HepG2 (cell line): ENCODE measurements at regions not wholly inside any gene's neighbourhood (a gene's known extent, or its start where the extent isn't known, plus 50 kb on each side); places are given as distances from the start of the nearest gene placed in this dataset.

Experiments
- CHD2 ChIP-seq: IDR thresholded peaks from 2 replicates; pipeline ENCODE4 v1.6.1; 2011; ENCODE audit warnings: low read depth, low read length, improper control_type of control experiment
- HMG20B ChIP-seq: conservative IDR thresholded peaks from 2 replicates; pipeline ENCODE4 v1.6.1; 2016; ENCODE audit warnings: missing genetic modification reagents, missing compliant biosample characterization
- HMGA1 ChIP-seq: sonication (generic); formaldehyde crosslinking; conservative IDR thresholded peaks from 2 replicates; pipeline ENCODE4 v1.4.0; 2020; ENCODE audit warnings: missing genetic modification reagents
- KMT2B ChIP-seq: IDR thresholded peaks from 2 replicates; pipeline ENCODE4 v1.6.1; 2016; ENCODE audit warnings: missing genetic modification reagents, missing compliant biosample characterization
- MLLT10 ChIP-seq: sonication (generic); formaldehyde crosslinking; IDR thresholded peaks from 2 replicates; pipeline ENCODE4 v1.4.0; 2020; ENCODE audit warnings: missing genetic modification reagents
- NFIB ChIP-seq: sonication (generic); formaldehyde crosslinking; IDR thresholded peaks from 2 replicates; pipeline ENCODE4 v1.9.0; 2021; ENCODE audit warnings: missing genetic modification reagents, mild to moderate bottlenecking, borderline replicate concordance
- NFIC ChIP-seq: IDR thresholded peaks from 2 replicates; pipeline ENCODE4 v1.6.1; 2012; ENCODE audit warnings: mild to moderate bottlenecking, low read length, inconsistent platforms
- NR2F2 ChIP-seq: IDR thresholded peaks from 2 replicates; pipeline ENCODE4 v1.6.1; 2012; ENCODE audit warnings: low read depth, inconsistent platforms, borderline replicate concordance
- RAD51 ChIP-seq: fragments of 450-650 bp; IDR thresholded peaks from 2 replicates; pipeline ENCODE4 v1.6.1; 2016; ENCODE audit warnings: borderline replicate concordance
- RFX5 ChIP-seq: IDR thresholded peaks from 2 replicates; pipeline ENCODE4 v1.6.1; 2011; ENCODE audit warnings: low read depth, low read length, improper control_type of control experiment
- SKI ChIP-seq: fragments of 450-650 bp; IDR thresholded peaks from one replicate; pipeline ENCODE4 v1.6.1; 2018; ENCODE audit warnings: mild to moderate bottlenecking; ENCODE audit not compliant: partially characterized antibody
- SMC3 ChIP-seq: IDR thresholded peaks from 2 replicates; pipeline ENCODE4 v1.6.1; 2011; ENCODE audit warnings: low read length, improper control_type of control experiment
- THAP11 ChIP-seq: IDR thresholded peaks from 2 replicates; pipeline ENCODE4 v1.6.1; 2016; ENCODE audit warnings: missing biosample characterization, missing genetic modification reagents
- XBP1 ChIP-seq: sonication (generic); formaldehyde crosslinking; IDR thresholded peaks from 2 replicates; pipeline ENCODE4 v1.5.0; 2020; ENCODE audit warnings: missing genetic modification reagents
- ZNF367 ChIP-seq: sonication (generic); formaldehyde crosslinking; IDR thresholded peaks from 2 replicates; pipeline ENCODE4 v1.4.0; 2020; ENCODE audit warnings: missing genetic modification reagents, borderline replicate concordance
- TF ChIP-seq, protein P1 (sequence below): fragments of 450-650 bp; IDR thresholded peaks from 2 replicates; pipeline ENCODE4 v1.6.1; 2017; ENCODE audit warnings: mild to moderate bottlenecking
- TF ChIP-seq, protein P2 (sequence below): conservative IDR thresholded peaks from 2 replicates; pipeline ENCODE4 v1.6.1; 2018; ENCODE audit warnings: missing genetic modification reagents
- TF ChIP-seq, protein P3 (sequence below): sonication (generic); formaldehyde crosslinking; conservative IDR thresholded peaks from 2 replicates; pipeline ENCODE4 v1.4.0; 2020; ENCODE audit warnings: missing genetic modification reagents
- TF ChIP-seq, protein P4 (sequence below): IDR thresholded peaks from 2 replicates; pipeline ENCODE4 v1.6.1; 2012; ENCODE audit warnings: low read length, improper control_type of control experiment
- TF ChIP-seq, protein P5 (sequence below): sonication (generic); formaldehyde crosslinking; IDR thresholded peaks from 2 replicates; pipeline ENCODE4 v1.5.0; 2020; ENCODE audit warnings: mild to moderate bottlenecking, low read depth, missing genetic modification reagents, borderline replicate concordance

DNA sequence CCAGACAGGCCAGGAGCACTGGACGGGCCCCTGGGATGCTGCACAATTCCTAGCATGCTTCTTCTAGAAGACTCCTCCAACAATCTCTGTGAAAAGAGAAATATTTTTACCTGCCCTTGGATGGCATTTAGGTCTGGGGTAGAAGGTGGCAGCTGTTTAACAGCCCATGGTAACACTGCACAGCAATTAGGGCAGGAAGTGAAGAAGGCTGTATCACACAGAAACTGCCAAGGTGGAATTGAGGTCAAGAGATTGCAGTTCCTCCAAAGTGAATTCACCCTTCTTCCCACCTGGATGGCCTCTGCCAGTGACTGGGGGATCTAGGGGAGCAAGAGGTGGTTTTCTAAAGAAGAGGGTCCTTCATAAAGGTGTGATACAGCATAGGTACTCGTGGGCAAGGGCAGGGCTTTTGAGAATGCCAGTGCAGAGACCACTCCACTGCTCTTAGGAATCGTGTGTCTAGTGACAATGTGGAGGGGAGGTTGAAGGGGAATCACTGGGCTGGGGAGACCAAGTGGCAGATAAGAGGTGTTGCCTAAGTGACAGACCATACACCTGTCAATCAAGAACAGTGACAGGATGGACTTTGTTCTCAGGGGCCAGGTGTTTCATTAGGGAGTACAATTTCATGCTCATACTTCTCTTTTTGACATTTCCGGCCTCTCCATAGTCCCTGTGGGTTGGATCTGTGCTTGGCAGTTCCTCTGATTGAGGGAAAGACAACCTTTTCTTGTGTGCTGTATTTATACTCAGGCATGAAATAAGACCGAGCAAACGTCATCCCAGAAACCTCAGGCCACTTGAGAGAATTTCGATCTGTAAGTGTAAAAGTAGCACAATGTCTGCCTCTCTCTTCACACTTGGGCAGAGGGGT is 83.5 kb upstream of the BCL6 start (continued):
- no peak for TF ChIP-seq ZNF367
- TF ChIP-seq, protein P1, sequence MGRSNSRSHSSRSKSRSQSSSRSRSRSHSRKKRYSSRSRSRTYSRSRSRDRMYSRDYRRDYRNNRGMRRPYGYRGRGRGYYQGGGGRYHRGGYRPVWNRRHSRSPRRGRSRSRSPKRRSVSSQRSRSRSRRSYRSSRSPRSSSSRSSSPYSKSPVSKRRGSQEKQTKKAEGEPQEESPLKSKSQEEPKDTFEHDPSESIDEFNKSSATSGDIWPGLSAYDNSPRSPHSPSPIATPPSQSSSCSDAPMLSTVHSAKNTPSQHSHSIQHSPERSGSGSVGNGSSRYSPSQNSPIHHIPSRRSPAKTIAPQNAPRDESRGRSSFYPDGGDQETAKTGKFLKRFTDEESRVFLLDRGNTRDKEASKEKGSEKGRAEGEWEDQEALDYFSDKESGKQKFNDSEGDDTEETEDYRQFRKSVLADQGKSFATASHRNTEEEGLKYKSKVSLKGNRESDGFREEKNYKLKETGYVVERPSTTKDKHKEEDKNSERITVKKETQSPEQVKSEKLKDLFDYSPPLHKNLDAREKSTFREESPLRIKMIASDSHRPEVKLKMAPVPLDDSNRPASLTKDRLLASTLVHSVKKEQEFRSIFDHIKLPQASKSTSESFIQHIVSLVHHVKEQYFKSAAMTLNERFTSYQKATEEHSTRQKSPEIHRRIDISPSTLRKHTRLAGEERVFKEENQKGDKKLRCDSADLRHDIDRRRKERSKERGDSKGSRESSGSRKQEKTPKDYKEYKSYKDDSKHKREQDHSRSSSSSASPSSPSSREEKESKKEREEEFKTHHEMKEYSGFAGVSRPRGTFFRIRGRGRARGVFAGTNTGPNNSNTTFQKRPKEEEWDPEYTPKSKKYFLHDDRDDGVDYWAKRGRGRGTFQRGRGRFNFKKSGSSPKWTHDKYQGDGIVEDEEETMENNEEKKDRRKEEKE, result no peak
- TF ChIP-seq KMT2B (CRISPR knock-in tag), result no peak
- TF ChIP-seq RAD51, result no peak
- TF ChIP-seq, protein P2, sequence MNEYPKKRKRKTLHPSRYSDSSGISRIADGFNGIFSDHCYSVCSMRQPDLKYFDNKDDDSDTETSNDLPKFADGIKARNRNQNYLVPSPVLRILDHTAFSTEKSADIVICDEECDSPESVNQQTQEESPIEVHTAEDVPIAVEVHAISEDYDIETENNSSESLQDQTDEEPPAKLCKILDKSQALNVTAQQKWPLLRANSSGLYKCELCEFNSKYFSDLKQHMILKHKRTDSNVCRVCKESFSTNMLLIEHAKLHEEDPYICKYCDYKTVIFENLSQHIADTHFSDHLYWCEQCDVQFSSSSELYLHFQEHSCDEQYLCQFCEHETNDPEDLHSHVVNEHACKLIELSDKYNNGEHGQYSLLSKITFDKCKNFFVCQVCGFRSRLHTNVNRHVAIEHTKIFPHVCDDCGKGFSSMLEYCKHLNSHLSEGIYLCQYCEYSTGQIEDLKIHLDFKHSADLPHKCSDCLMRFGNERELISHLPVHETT (CRISPR knock-in tag), result no peak
- TF ChIP-seq SMC3, result no peak
- no peak for TF ChIP-seq HMG20B
- TF ChIP-seq, protein P3, sequence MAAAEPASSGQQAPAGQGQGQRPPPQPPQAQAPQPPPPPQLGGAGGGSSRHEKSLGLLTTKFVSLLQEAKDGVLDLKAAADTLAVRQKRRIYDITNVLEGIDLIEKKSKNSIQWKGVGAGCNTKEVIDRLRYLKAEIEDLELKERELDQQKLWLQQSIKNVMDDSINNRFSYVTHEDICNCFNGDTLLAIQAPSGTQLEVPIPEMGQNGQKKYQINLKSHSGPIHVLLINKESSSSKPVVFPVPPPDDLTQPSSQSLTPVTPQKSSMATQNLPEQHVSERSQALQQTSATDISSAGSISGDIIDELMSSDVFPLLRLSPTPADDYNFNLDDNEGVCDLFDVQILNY (CRISPR knock-in tag), result no peak
- TF ChIP-seq NFIB (CRISPR knock-in tag), result no peak
- no peak for TF ChIP-seq NFIC
- no peak for TF ChIP-seq NR2F2
- TF ChIP-seq, protein P4, sequence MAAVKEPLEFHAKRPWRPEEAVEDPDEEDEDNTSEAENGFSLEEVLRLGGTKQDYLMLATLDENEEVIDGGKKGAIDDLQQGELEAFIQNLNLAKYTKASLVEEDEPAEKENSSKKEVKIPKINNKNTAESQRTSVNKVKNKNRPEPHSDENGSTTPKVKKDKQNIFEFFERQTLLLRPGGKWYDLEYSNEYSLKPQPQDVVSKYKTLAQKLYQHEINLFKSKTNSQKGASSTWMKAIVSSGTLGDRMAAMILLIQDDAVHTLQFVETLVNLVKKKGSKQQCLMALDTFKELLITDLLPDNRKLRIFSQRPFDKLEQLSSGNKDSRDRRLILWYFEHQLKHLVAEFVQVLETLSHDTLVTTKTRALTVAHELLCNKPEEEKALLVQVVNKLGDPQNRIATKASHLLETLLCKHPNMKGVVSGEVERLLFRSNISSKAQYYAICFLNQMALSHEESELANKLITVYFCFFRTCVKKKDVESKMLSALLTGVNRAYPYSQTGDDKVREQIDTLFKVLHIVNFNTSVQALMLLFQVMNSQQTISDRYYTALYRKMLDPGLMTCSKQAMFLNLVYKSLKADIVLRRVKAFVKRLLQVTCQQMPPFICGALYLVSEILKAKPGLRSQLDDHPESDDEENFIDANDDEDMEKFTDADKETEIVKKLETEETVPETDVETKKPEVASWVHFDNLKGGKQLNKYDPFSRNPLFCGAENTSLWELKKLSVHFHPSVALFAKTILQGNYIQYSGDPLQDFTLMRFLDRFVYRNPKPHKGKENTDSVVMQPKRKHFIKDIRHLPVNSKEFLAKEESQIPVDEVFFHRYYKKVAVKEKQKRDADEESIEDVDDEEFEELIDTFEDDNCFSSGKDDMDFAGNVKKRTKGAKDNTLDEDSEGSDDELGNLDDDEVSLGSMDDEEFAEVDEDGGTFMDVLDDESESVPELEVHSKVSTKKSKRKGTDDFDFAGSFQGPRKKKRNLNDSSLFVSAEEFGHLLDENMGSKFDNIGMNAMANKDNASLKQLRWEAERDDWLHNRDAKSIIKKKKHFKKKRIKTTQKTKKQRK, result no peak
- no peak for TF ChIP-seq MLLT10 (CRISPR knock-in tag)
- no peak for TF ChIP-seq SKI
- TF ChIP-seq XBP1 (CRISPR knock-in tag), result no peak
- TF ChIP-seq RFX5, result no peak
- TF ChIP-seq CHD2, result no peak
- TF ChIP-seq HMGA1 (CRISPR knock-in tag), result no peak
- TF ChIP-seq THAP11 (CRISPR knock-in tag), result 0 out of 2 replicates have a peak, but pooled peaks have one; percentile 32
- TF ChIP-seq, protein P5, sequence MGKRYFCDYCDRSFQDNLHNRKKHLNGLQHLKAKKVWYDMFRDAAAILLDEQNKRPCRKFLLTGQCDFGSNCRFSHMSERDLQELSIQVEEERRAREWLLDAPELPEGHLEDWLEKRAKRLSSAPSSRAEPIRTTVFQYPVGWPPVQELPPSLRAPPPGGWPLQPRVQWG, result no peak
